OCI-LY3 (cell line): ENCODE measurements at regions not wholly inside any gene's neighbourhood (a gene's known extent, or its start where the extent isn't known, plus 50 kb on each side); places are given as distances from the start of the nearest gene placed in this dataset.
A peak's percentile ranks its signal among the peaks of the same experiment; 100 is the strongest.

ENCODE experiments used
- H2AFZ ChIP-seq: fragments of 200-600, 300-600 bp; shearing (Covaris generic); 2 replicates; pipeline ENCODE4 v1.6.0; 2014; ENCODE audit warnings: antibody characterized with exemption, low read depth, low read length
- H3K27ac ChIP-seq: fragments of 200-600, 300-600 bp; sonication (generic); 2 replicates; pipeline ENCODE4 v1.5.1; 2014; ENCODE audit warnings: mild to moderate bottlenecking, low read length, moderate library complexity, mixed read lengths
- H3K27me3 ChIP-seq: fragments of 200-600, 300-600 bp; sonication (generic); 2 replicates; pipeline ENCODE4 v1.6.1; 2014; ENCODE audit warnings: low read depth, low read length, mixed read lengths
- H3K36me3 ChIP-seq: fragments of 200-600, 300-600 bp; sonication (generic); replicated peaks from 2 replicates; pipeline ENCODE3; 2014; ENCODE audit warnings: low read depth, low read length, mixed read lengths
- H3K4me1 ChIP-seq: fragments of 300-600, 200-600 bp; sonication (generic); 2 replicates; pipeline ENCODE4 v1.6.1; 2014; ENCODE audit warnings: low read length, mixed read lengths
- H3K4me2 ChIP-seq: fragments of 200-600, 300-600 bp; sonication (generic); 2 replicates; pipeline ENCODE4 v1.6.1; 2014; ENCODE audit warnings: low read length, mixed read lengths
- H3K4me3 ChIP-seq: fragments of 300-600, 200-600 bp; sonication (generic); 2 replicates; pipeline ENCODE4 v1.5.1; 2014; ENCODE audit warnings: antibody characterized with exemption, mild to moderate bottlenecking, low read length, moderate library complexity
- H3K79me2 ChIP-seq: fragments of 300-600, 200-600 bp; shearing (Covaris generic); 2 replicates; pipeline ENCODE4 v1.6.1; 2014; ENCODE audit warnings: mild to moderate bottlenecking, low read length, mixed read lengths
- H3K9ac ChIP-seq: fragments of 300-600, 200-600 bp; shearing (Covaris generic); 2 replicates; pipeline ENCODE4 v1.6.0; 2014; ENCODE audit warnings: mild to moderate bottlenecking, low read length, moderate library complexity
- H3K9me3 ChIP-seq: fragments of 200-600, 300-600 bp; shearing (Covaris generic); 2 replicates; pipeline ENCODE4 v1.6.1; 2014; ENCODE audit warnings: low read length, mixed read lengths; ENCODE audit not compliant: insufficient read depth
- H4K20me1 ChIP-seq: fragments of 200-600, 300-600 bp; sonication (generic); 2 replicates; pipeline ENCODE4 v1.6.1; 2016; ENCODE audit warnings: low read length, mixed read lengths; ENCODE audit not compliant: insufficient read depth
- CTCF ChIP-seq: fragments of 200-600, 300-600 bp; sonication (generic); IDR thresholded peaks from 2 replicates; pipeline ENCODE4 v1.5.1; 2014; ENCODE audit warnings: antibody characterized with exemption, low read length, low read depth
- EZH2phosphoT487 ChIP-seq: fragments of 200-600 bp; shearing (Covaris generic); IDR thresholded peaks from 2 replicates; pipeline ENCODE4 v1.6.1; 2018; ENCODE audit warnings: antibody characterized with exemption, mixed run types, low read depth

GRCh38 chr13:86562866-86563265 is 763.6 kb upstream of the SLITRK6 start:
- H3K9ac ChIP-seq = no peak overlapping the region
- no peaks in the 10 kb centered on the region for H3K9me3 ChIP-seq
- no peak overlapping the region for H2AFZ ChIP-seq
- no peaks in the 10 kb centered on the region for H3K79me2 ChIP-seq
- H3K4me1 ChIP-seq = 0 out of 2 replicates have a peak, but pooled peaks cover 2% of the 10 kb centered on the region
- H3K27me3 ChIP-seq = no peaks in the 10 kb centered on the region
- no peak overlapping the region for H3K27ac ChIP-seq
- H3K36me3 ChIP-seq = no peaks in the 10 kb centered on the region
- H3K4me2 ChIP-seq = no peak overlapping the region
- no peak overlapping the region for H3K4me3 ChIP-seq
- TF ChIP-seq EZH2phosphoT487 = no peak
- no peak for TF ChIP-seq CTCF
- no peaks in the 10 kb centered on the region for H4K20me1 ChIP-seq

- H4K20me1 ChIP-seq = no peaks in the 10 kb centered on the region
- H3K9ac ChIP-seq = no peak overlapping the region
- H2AFZ ChIP-seq = no peak overlapping the region
- no peaks in the 10 kb centered on the region for H3K27me3 ChIP-seq
- no peaks in the 10 kb centered on the region for H3K36me3 ChIP-seq
- H3K9me3 ChIP-seq = no peaks in the 10 kb centered on the region
- 0 out of 2 replicates have a peak, but pooled peaks cover 2% of the 10 kb centered on the region for H3K4me1 ChIP-seq
- H3K27ac ChIP-seq = no peak overlapping the region
- no peak for TF ChIP-seq CTCF
- no peak for TF ChIP-seq EZH2phosphoT487
- H3K79me2 ChIP-seq = no peaks in the 10 kb centered on the region
- no peak overlapping the region for H3K4me3 ChIP-seq
- no peak overlapping the region for H3K4me2 ChIP-seq
Observed at GRCh38 chr13:86563308-86563707, 764.1 kb upstream of the SLITRK6 start.

GRCh38 chr13:86567119-86567518 is 767.9 kb upstream of the SLITRK6 start:
- Histone ChIP-seq H3K4me2 (no peak overlapping the region), H3K27ac (no peak overlapping the region), H3K4me1 (no peaks in the 10 kb centered on the region), H3K4me3 (no peak overlapping the region), H3K9me3 (no peaks in the 10 kb centered on the region), H4K20me1 (no peaks in the 10 kb centered on the region), H3K36me3 (no peaks in the 10 kb centered on the region), H3K9ac (no peak overlapping the region), H3K27me3 (no peaks in the 10 kb centered on the region), H2AFZ (no peak overlapping the region), H3K79me2 (no peaks in the 10 kb centered on the region)
- peak; percentile 50 for TF ChIP-seq CTCF
- no peak for TF ChIP-seq EZH2phosphoT487

- no peak overlapping the region for H3K27ac ChIP-seq
- no peaks in the 10 kb centered on the region for H3K27me3 ChIP-seq
- no peaks in the 10 kb centered on the region for H3K9me3 ChIP-seq
- no peak overlapping the region for H2AFZ ChIP-seq
- H3K4me2 ChIP-seq = no peak overlapping the region
- H3K4me1 ChIP-seq = no peaks in the 10 kb centered on the region
- TF ChIP-seq CTCF = no peak
- H3K4me3 ChIP-seq = no peak overlapping the region
- H3K9ac ChIP-seq = no peak overlapping the region
- H3K79me2 ChIP-seq = no peaks in the 10 kb centered on the region
- H3K36me3 ChIP-seq = no peaks in the 10 kb centered on the region
- no peaks in the 10 kb centered on the region for H4K20me1 ChIP-seq
Observed at GRCh38 chr13:86569119-86569518, 769.9 kb upstream of the SLITRK6 start.
